Occipital lobe (tissue), 1 donor: ENCODE measurements at regions not wholly inside any gene's neighbourhood (a gene's known extent, or its start where the extent isn't known, plus 50 kb on each side); places are given as distances from the start of the nearest gene placed in this dataset.
"Not testable (repeated sequence)": the region's sequence is repeated elsewhere in the genome, so short reads cannot be mapped to it uniquely, and the experiment has no call there.

Experiments
- DNase-seq: peaks from one replicate; lab custom pipeline; 2025; lab: John Stamatoyannopoulos, UW

DNA sequence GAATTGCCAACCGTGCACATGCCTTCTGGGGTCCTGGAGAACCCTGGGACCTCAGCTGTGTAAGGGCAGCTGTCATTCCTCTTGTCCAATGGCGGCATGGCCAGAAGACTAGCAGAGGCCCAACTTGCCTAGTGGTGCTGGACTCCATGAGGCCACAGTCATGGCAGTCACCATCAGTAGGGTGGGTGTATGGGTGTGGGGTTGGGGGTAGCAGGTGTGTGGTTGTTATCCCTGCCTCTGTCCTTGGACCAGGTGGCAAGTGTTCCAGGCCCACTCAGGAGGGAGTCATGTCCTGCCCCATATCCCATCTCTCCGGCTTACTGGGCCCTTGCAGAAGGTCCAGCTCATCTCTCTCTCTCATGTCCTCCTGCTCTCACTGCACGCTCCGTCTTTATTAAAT lies 1596.2 kb downstream of the MRPL39 start:
- no peak for DNase-seq

- no peak for DNase-seq
These were observed 1599.7 kb downstream of the MRPL39 start for GRCh38 chr21:24007592-24007991.

DNA sequence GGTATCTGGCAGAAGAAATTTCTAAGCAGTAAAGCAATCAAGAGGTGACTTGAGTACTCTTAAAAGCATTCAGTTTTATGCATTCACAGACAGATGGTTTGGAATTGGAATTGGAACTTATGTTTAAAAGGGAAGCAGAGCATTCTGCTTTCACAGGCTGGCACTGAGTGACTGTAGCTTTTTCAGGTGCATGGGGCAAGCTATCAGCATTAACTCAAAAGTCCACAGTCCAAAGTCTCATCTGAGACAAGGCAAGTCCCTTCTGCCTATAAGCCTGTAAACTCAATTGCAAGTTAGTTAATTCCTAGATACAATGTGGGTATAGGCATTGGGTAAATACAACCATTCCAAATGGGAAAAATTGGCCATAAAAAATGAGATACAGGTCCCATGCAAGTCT lies 1620.3 kb downstream of the MRPL39 start:
- no peak for DNase-seq

- DNase-seq: no peak
These were observed 1621.1 kb downstream of the MRPL39 start for GRCh38 chr21:23986214-23986613.

- no peak for DNase-seq
These were observed 1624.7 kb downstream of the MRPL39 start for GRCh38 chr21:23982546-23982945.

- no peak for DNase-seq
These were observed 1629.3 kb downstream of the MRPL39 start for GRCh38 chr21:23977971-23978370.

DNA sequence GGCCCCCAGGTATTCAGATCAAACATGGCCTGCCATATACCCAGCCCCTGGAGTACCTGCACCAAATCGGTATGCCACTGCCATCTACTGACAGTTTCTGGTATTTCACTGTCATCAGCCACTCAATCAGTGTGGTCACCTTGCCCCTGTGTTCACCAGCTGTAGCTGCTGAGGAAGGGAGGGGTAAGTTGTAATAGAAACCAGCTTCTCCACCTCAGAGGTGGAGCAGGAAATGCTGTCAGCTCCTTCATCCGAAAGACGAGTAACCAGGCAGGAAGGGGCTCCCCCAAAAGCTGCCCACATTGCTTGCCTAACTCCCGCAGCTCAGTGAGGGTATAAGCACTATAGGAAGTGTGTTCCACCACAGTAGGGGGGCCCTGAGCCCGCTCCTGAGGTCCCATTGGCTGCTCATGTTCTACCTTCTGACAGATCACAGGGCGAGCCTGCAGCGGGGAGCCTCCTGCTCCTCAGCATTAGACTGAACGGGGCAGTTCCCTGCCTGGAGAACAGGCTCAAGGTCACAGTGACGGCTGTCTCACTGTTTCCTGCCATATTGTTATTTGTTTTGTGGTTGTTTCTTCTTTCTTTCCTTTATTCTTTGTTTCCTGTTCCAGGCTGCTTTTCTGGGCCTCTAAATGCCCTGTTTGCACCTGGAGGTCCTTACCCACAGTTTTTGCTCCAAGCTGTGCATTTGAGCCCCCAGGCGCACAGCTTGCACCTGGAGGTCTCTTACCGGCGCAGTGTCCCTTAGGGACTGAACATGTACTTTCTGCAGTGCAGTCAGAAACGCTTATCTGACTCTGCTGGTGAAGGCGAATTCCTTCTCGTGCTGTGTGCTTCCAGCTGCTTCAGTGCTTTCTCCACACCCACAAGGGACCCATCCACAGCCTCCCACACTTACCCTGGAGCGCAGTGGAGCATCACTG lies 1638.3 kb downstream of the MRPL39 start:
- no peak for DNase-seq

GRCh38 chr21:23968008-23968407 lies 1639.3 kb downstream of the MRPL39 start:
- DNase-seq: no peak

GRCh38 chr21:23963454-23963853 lies 1643.8 kb downstream of the MRPL39 start:
- DNase-seq: no peak

GRCh38 chr21:23960769-23961168 lies 1646.5 kb downstream of the MRPL39 start:
- DNase-seq: no peak

GRCh38 chr21:23955135-23955843 lies 1652.0 kb downstream of the MRPL39 start:
- DNase-seq: no peak

GRCh38 chr21:23952269-23952668 lies 1655.0 kb downstream of the MRPL39 start:
- no peak for DNase-seq

GRCh38 chr21:23951251-23951650 lies 1656.0 kb downstream of the MRPL39 start:
- DNase-seq: no peak

- no peak for DNase-seq
These were observed 1656.9 kb downstream of the MRPL39 start for GRCh38 chr21:23950344-23950743.

DNA sequence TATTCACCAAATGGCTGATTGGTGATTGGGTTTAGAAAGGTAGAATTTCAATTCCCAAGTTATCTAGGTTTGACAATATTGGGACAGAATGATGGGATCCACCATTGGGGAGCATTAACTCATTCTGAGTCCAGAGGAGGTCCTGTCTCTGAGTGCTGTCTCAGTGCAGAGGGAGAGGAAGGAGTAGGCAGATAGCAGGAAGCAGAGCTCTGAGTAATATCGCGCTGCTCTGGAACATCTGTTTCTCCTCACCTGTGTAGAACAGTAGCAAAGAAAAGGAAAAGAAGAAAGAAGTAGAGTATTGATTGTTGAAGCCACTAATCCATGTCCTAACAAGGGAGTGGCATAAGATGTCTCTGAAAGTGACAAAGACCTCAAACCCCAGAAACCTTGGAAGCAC lies 1657.8 kb downstream of the MRPL39 start:
- no peak for DNase-seq

DNA sequence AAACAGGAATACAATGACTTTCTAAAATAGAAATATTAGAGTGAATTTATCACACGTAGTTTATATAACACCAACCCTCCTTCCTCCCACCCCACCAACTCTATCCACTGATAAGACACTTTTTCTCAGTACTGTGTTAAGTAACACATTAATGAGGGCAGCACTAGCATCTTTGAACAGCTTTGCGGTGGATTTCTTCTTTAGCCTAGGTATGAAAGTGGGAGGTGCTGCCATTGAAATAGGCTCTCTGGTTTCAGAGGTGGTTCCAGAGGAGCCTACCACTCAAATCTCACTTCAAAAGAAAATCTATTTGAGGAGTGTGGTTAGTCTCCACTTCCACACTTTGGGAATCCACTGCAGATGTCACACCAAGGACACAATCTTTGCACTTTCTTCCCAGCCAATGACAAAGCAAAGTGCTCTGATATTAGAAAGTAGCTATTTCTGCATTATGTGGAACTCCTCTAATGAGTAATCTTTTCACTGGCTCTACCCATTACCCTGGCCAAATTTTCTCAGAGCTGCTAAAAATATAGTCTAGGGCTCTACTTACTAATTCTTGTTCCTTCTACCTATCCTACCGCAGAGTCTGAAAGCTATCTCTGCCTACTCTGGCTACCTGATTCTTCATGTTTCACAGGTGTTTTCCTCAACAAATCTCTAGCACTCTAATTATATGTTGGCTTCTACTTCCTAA lies 1667.8 kb downstream of the MRPL39 start:
- DNase-seq: no peak

GRCh38 chr21:23936991-23937390 lies 1670.3 kb downstream of the MRPL39 start:
- DNase-seq: no peak

- no peak for DNase-seq
These were observed 1671.1 kb downstream of the MRPL39 start for GRCh38 chr21:23936224-23936623.

DNA sequence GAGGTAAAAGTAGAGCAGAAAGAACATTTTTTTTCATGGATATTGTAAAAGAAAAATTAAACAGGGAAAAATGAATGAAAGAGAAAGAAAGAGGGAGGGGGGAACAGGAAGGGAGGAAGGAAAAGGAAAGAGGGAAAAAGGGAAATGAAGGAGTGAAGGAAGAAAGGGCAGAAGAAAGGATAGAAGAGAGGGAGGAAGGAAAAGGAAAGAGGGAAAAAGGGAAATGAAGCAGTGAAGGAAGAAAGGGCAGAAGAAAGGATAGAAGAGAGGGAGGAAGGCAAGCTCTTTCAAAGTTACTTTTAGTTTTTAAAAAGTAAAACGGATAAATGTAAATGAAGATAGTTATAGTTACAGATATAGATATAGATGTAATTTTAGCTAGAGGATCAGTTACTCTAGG lies 1676.7 kb downstream of the MRPL39 start:
- no peak for DNase-seq

- DNase-seq: not testable (repeated sequence)
These were observed 1680.9 kb downstream of the MRPL39 start for GRCh38 chr21:23926430-23926829.

DNA sequence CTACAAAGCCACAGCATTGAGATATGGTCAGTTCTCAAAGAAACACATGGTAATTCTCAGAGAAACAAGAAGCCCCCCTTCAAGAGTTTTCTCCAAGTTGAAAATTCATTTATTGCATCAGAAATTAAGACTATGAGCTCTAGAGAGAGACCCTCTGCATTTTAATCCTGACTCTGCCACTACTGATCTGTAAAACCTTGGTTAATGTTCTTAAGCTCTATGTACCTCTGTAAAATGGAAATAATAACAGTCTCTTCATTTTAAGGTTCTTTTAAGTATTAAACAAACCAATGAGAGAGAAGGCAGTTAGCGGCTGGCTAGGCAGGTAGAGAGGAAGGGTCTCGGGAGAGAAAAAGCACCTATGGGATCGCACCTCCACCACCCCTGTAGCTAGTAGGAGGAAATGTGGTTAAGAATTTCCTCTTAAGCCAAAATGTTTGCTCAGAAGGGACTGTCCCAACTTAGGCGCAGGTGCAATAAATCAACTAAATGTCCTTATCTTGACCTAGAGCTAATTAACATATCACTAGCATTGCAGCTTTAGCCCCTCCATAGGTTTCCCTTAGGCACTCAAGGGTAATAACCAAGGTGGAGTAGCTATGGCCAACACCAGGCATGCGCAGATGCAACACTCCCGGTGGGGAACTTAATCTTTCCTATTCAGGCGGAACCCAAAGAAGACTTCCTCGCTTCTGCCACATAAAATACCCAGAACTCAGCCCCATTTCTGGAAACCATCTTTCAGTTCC lies 1685.4 kb downstream of the MRPL39 start:
- no peak for DNase-seq
